ENCODE measurements at regions not wholly inside any gene's neighbourhood (a gene's known extent, or its start where the extent isn't known, plus 50 kb on each side); places are given as distances from the start of the nearest gene placed in this dataset.

DNA sequence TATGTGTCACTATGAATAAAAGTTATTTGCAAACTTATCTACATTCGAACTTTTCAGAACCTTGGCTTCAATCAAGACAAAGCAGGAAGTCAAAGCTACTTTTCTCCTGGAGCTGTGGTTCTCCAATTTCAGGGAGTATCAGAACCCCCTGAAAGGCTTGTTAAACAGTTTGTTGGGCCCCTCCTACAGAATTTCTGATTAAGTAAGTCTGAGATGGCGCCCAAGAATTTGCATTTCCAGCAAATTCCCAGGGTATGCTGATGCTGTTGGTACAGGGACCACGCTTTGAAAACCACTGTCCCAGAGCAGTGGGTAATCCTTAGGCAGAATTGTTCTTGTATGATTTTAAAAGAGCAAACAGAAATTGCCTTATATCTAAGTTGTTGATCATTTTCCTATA lies 189.9 kb upstream of the KCNG1 start:
- TF ChIP-seq, protein P1, sequence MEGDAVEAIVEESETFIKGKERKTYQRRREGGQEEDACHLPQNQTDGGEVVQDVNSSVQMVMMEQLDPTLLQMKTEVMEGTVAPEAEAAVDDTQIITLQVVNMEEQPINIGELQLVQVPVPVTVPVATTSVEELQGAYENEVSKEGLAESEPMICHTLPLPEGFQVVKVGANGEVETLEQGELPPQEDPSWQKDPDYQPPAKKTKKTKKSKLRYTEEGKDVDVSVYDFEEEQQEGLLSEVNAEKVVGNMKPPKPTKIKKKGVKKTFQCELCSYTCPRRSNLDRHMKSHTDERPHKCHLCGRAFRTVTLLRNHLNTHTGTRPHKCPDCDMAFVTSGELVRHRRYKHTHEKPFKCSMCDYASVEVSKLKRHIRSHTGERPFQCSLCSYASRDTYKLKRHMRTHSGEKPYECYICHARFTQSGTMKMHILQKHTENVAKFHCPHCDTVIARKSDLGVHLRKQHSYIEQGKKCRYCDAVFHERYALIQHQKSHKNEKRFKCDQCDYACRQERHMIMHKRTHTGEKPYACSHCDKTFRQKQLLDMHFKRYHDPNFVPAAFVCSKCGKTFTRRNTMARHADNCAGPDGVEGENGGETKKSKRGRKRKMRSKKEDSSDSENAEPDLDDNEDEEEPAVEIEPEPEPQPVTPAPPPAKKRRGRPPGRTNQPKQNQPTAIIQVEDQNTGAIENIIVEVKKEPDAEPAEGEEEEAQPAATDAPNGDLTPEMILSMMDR (conservative IDR thresholded peaks at IDR 0.05 in 1 of 2, IDR thresholded peaks at IDR 0.05 in 1 of 2; ENCODE audit: extremely low read depth in 1 of 2, insufficient read depth in 1 of 2, low read depth in 1 of 2, low read length in 2 of 2) = no peak
- no peak for TF ChIP-seq EZH2 (IDR thresholded peaks at IDR 0.05; ENCODE audit: borderline replicate concordance, low read length)

All from mammary epithelial cell (primary cell).